RWPE2 (cell line): ENCODE measurements at regions not wholly inside any gene's neighbourhood (a gene's known extent, or its start where the extent isn't known, plus 50 kb on each side); places are given as distances from the start of the nearest gene placed in this dataset.

Source experiments
- ATAC-seq: fragments of 200-7000 bp; cut with Tn5 transposase; 3 replicates; pipeline ENCODE4 v1.9.1; 2021; ENCODE audit warnings: low read depth
- DNase-seq: peaks from one replicate; pipeline ENCODE4 v3.0.0-alpha.2; 2020; ENCODE audit warnings: low spot score
- H3K27ac ChIP-seq: fragments of 450-650 bp; 2 replicates; pipeline ENCODE4 v1.5.1; 2017; ENCODE audit warnings: mild to moderate bottlenecking; ENCODE audit not compliant: poor library complexity, severe bottlenecking
- H3K27me3 ChIP-seq: fragments of 250-450 bp; sonication (Bioruptor Pico); 2 replicates; pipeline ENCODE4 v1.5.1; 2021; ENCODE audit warnings: mild to moderate bottlenecking, moderate library complexity; ENCODE audit not compliant: insufficient read depth, poor library complexity, severe bottlenecking
- H3K36me3 ChIP-seq: fragments of 250-450 bp; sonication (Bioruptor Pico); 2 replicates; pipeline ENCODE4 v1.5.1; 2020; ENCODE audit warnings: low read depth, mild to moderate bottlenecking, moderate library complexity
- H3K4me1 ChIP-seq: fragments of 250-450 bp; sonication (Bioruptor Pico); 2 replicates; pipeline ENCODE4 v1.5.1; 2021; ENCODE audit warnings: mild to moderate bottlenecking, moderate library complexity; ENCODE audit not compliant: insufficient read depth, poor library complexity, severe bottlenecking
- H3K4me3 ChIP-seq: fragments of 250-450 bp; sonication (Bioruptor Pico); 2 replicates; pipeline ENCODE4 v1.5.1; 2021; ENCODE audit warnings: mild to moderate bottlenecking, moderate library complexity; ENCODE audit not compliant: severe bottlenecking
- H3K9me3 ChIP-seq: fragments of 250-450 bp; sonication (Bioruptor Pico); 2 replicates; pipeline ENCODE4 v1.5.1; 2021; ENCODE audit warnings: mild to moderate bottlenecking, moderate library complexity; ENCODE audit not compliant: severe bottlenecking
- CTCF ChIP-seq: fragments of 450-650 bp; IDR thresholded peaks from one replicate; pipeline ENCODE4 v1.5.1; 2017; ENCODE audit warnings: mild to moderate bottlenecking, moderate library complexity; ENCODE audit not compliant: poor library complexity, severe bottlenecking

- Histone ChIP-seq H3K9me3 (no peaks in the 10 kb centered on the region), H3K4me3 (no peak overlapping the region), H3K36me3 (no peaks in the 10 kb centered on the region), H3K27me3 (peaks cover 4% of the 10 kb centered on the region), H3K27ac (no peak overlapping the region), H3K4me1 (no peaks in the 10 kb centered on the region)
- TF ChIP-seq CTCF = no peak
- ATAC-seq (no peak), DNase-seq (no peak)
These were observed 460.4 kb upstream of the ASIC2 start for GRCh38 chr17:33753452-33753851.

- DNase-seq (no peak), ATAC-seq (no peak)
- H3K9me3 ChIP-seq = no peaks in the 10 kb centered on the region
- H3K27me3 ChIP-seq = peaks cover 4% of the 10 kb centered on the region
- no peak for TF ChIP-seq CTCF
- H3K36me3 ChIP-seq = no peaks in the 10 kb centered on the region
- H3K4me1 ChIP-seq = no peaks in the 10 kb centered on the region
- H3K4me3 ChIP-seq = no peak overlapping the region
- no peak overlapping the region for H3K27ac ChIP-seq
These were observed 462.9 kb upstream of the ASIC2 start for GRCh38 chr17:33756021-33756420.

GRCh38 chr17:33765871-33766270 lies 472.8 kb upstream of the ASIC2 start:
- no peaks in the 10 kb centered on the region for H3K9me3 ChIP-seq
- TF ChIP-seq CTCF = no peak
- no peak for ATAC-seq
- no peaks in the 10 kb centered on the region for H3K4me1 ChIP-seq
- DNase-seq = no peak
- no peaks in the 10 kb centered on the region for H3K36me3 ChIP-seq
- no peak overlapping the region for H3K4me3 ChIP-seq
- peaks cover 10% of the 10 kb centered on the region for H3K27me3 ChIP-seq
- H3K27ac ChIP-seq = no peak overlapping the region

- Histone ChIP-seq H3K9me3 (no peaks in the 10 kb centered on the region), H3K4me1 (no peaks in the 10 kb centered on the region), H3K4me3 (no peak overlapping the region), H3K27me3 (peaks cover 10% of the 10 kb centered on the region), H3K36me3 (no peaks in the 10 kb centered on the region), H3K27ac (no peak overlapping the region)
- ATAC-seq (no peak), DNase-seq (no peak)
- no peak for TF ChIP-seq CTCF
These were observed 473.6 kb upstream of the ASIC2 start for GRCh38 chr17:33766721-33767120.

GRCh38 chr17:33769066-33769465 lies 476.0 kb upstream of the ASIC2 start:
- Histone ChIP-seq H3K36me3 (no peaks in the 10 kb centered on the region), H3K4me3 (no peak overlapping the region), H3K27ac (no peak overlapping the region), H3K4me1 (no peaks in the 10 kb centered on the region), H3K9me3 (no peaks in the 10 kb centered on the region), H3K27me3 (peaks cover 10% of the 10 kb centered on the region)
- DNase-seq = no peak
- ATAC-seq = no peak
- no peak for TF ChIP-seq CTCF
